Ramos (cell line): ENCODE measurements at regions not wholly inside any gene's neighbourhood (a gene's known extent, or its start where the extent isn't known, plus 50 kb on each side); places are given as distances from the start of the nearest gene placed in this dataset.
"Not testable (repeated sequence)": the region's sequence is repeated elsewhere in the genome, so short reads cannot be mapped to it uniquely, and the experiment has no call there.

Experiments used
- in situ Hi-C: fragments of 300-500 bp; cut with MboI; formaldehyde crosslinking; loops from one replicate; pipeline ENCODE4 v1.14.3; 2022; ENCODE audit warnings: low sequenced_read_pairs; ENCODE audit not compliant: unreplicated experiment

GRCh38 chr16:51286272-51286671 lies 135.2 kb upstream of the SALL1 start:
- in situ Hi-C loops, result no loop called here

DNA sequence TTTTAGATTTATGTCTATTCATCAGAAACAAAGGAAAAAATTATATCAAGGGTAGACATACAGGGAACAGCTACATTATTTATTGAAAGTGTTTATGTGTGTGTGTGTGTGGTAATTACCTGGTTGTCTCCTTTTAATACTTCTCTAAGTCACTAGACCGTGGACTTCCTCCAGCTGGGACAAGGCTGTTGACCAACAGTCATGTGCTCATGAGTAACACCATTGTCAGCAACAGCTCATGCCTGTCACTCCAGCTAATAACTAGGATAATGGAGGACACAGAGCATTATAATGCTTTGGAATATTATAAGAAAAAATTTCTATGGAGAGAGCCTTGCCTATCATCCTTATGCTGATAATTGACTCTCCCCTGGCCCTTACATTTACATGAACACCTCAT lies 125.3 kb upstream of the SALL1 start:
- in situ Hi-C loops, result no loop called here

DNA sequence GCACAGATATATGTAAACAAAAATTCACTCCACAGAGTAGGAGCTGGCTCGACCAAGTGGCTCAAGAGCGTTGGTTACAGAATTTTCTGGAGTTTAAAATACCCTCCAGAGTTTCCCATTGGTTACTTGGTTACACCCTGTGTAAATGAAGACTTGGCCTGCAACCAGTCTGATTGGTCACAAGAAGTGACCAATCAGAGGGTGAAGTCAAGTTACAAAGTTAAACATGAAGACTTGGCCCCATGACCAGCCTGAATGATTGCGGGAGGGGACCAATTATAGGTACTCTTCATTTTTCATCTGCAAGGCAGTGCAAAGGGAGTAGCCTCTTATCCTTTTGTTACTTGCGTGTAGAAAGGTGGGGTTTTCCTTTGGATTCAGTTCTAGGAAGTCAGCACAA lies 121.3 kb upstream of the SALL1 start:
- in situ Hi-C loops, result no loop called here

DNA sequence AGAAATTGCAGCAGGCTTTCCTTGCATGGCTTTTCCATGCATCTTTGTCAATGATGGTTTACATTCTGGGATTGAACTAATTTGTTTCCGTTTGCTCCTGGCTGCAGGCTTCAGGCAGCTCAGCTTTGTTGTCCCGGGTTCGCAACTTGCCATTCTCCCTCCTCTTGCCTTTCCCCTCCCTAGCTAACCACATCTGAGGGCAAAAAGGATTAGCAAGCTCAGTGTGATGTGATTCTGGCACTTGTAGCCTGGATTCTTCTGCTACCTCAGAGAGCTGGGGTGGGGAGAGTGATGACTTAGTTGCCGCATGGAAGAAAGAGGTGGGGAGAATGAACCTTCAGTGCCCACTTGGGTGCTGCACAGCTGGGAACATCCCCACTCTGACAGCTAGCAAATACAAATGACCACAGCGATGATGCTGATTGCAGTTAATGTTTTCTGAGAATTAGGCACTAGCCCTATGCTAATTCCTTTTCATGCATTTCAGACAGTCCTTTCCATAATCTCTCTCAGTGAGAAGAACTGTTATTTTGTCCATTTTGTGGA lies 120.2 kb upstream of the SALL1 start:
- in situ Hi-C loops, result no loop called here

DNA sequence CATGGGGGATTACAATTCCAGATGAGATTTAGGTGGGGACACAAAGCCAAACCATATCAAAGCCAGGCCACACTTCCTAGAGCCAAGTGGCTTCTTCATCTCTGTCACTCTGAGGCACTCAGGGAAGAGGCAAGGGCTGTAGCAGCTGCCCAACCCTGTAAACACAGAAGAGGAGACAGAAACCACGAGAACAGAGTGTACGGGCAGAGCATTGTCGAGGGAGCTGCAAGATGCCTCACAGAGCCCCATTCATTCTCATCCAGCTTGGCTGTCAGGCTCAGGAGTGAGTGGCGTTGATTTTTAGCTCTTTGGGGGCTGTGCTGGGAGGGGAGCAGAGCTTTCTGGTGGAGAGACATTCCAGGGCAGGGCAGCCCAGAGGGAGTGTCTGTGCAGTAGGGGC lies 117.2 kb upstream of the SALL1 start:
- in situ Hi-C loops, result no loop called here

DNA sequence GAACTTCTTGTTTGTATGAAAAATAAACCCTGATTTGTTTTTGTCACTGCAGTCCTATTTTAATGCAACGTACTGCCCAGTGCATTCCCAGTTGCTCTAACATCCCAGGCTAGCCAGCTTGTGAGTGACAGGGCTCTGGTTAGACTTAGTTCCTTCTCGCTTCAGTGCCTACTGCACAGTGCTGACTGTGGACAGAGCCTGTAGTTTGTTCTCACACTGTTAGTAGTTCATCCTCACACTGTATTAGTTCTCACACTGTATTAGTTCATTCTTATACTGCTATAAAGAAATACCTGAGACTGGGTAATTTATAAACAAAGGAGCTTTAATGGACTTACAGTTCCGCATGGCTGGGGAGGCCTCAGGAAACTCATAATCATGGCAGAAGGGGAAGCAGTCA lies 116.6 kb upstream of the SALL1 start:
- in situ Hi-C loops, result no loop called here

DNA sequence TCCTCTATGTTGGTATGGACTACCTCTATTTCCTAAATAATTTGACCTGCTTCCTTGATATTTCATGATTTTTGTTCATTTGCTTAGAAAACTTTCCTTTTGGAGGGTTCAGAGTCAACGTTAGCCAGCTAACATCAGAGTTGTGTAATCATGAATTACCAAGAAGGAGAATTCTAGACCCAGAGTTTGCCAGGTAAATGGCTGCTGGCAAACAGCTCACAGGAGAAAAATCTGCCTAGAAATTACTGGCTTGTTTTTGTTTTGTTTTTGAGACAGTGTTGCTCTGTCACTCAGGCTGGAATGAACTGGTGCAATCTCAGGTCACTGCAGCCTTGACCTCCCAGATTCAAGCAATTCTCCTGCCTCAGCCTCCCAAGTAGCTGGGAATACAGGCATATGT lies 111.4 kb upstream of the SALL1 start:
- in situ Hi-C loops, result no loop called here

- in situ Hi-C loops, result no loop called here
Measured at GRCh38 chr16:51261919-51262318, 110.8 kb upstream of the SALL1 start.

DNA sequence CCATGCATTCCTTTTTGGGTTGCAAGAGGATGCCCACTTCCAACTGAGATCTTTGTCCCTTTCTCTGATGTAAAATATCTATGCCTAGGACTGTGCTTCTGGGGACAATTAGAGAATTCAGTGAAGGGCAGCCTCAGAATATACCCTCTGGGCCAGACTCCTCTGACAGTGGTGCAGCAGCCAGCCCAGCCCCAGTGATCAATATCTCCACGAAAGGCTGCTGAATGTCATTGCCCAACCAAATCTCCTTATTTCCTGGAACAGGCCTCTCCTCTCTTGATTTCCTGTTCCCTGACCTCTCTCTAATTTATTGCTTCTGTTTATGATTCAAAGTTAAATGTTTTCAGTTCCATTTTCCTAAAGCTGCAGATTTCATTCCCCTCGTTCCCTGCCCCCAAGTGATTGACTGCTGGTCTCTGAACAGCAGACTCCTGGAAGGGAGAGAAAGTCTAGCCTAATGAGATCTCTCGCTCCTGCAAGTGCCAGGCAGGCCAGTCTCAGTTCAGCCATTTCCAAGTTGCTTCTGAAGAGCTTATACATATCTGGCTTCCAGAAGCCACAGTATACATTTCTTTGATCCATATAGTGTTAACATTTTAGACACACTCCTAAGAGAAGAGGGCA lies 104.4 kb upstream of the SALL1 start:
- in situ Hi-C loops, result no loop called here

- in situ Hi-C loops, result not testable (repeated sequence)
Measured at GRCh38 chr16:51254390-51254789, 103.3 kb upstream of the SALL1 start.

DNA sequence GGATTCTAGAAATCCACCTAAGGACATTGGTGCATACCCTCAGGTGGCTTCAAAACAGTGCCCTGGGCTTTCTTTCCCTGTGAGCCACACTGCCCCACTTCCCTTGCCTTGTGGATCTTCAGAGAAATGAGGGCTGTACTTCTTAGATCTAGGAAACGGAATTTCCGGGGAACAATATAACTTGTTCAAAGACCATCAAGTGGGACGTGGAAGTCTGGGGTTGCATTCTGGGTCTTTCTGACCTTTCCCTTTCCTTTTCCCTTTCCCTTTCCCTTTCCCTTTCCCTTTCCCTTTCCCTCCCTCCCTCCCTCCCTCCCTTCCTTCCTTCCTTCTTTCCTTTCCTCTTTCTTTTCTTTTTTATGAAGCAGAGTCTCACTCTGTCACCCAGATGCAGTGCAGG lies 97.1 kb upstream of the SALL1 start:
- in situ Hi-C loops, result no loop called here

- in situ Hi-C loops, result no loop called here
Measured at GRCh38 chr16:51245658-51245995, 94.6 kb upstream of the SALL1 start.

DNA sequence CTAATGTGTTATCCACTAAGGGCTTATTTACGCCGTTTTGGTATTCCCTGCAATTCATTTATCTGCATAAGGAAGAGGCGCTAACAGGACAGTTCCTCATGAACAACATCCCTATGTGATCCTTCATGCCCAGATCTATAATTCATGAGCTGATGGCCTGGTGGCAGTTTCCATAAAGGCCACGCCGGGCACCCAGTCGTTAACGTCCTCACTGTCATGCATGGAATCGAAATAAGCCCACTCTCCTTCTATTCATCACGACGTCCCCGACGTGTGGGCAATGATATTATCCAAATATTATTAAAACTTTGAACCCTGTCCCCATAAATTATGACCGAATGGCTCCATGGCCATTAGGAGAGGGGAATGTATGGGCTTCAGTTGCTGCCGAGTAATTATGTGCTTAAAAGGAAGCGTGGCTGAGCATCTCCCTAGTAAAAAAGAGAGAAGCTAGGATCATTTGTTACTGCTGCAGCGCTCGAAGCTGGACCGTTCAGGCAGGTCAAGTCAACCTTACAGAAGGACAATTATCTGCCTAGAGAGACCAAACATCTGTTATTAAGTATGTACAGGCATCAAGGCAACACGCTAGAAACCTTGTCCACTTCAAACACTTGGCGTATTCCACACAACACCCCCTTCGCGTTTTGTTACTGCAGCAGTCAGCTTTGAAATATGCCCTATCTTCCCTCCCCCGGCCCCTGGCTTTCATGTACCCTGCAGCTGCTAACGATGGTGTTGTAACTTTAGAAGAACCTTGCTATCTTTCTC lies 94.0 kb upstream of the SALL1 start:
- in situ Hi-C loops, result no loop called here

GRCh38 chr16:51243936-51244436 lies 92.9 kb upstream of the SALL1 start:
- in situ Hi-C loops, result no loop called here

DNA sequence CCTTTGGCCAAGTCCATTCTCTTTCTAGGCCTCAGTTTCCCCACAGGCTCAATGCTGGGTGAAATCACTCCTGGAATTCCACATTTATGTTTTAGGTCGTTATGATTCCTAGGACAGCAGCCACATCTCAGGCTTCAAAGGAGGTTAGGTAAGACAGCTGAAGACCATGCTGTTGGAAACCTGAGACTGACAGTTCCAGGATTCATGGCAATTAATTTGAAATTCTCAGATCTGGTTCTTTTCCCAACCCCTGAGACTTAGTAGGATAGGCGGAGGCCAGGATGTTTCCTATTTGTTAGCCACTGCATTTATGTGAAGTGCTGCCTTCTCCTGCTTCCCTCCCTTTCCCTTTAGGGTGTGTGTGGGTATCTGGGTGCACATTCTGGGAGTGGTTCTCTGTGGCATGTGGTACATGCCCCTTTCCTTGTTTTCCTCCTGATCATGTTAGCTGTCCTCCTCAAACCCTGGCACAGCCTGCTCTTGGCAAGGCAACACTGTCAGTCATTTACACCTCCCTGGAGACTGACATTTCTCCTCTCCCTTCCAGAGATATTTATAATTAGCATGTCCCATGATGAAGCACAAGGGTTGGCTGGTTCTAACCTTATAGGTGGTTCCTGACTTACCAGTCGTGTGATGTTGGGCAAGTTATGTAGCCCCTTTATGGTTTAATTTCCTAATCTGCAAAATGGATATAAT lies 91.4 kb upstream of the SALL1 start:
- in situ Hi-C loops, result no loop called here

DNA sequence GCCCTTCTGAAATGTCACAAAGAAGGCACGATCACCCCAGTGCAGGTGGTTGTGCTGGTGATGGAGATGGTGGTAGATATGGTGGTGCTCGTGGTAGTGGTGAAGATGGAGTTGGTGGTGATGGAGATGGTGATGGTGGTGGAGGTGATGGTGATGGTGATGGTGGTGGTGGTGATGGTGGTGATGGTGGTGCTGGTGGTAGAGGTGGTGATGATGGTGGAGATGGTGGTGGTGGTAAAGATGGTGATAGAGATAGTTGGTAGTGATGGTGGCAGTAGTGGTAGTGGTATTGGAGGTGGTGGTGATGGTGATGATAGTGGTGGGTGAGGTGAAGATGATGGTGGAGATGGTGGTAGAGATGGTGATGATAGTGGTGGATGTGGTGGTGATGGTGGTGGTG lies 88.1 kb upstream of the SALL1 start:
- in situ Hi-C loops, result no loop called here

DNA sequence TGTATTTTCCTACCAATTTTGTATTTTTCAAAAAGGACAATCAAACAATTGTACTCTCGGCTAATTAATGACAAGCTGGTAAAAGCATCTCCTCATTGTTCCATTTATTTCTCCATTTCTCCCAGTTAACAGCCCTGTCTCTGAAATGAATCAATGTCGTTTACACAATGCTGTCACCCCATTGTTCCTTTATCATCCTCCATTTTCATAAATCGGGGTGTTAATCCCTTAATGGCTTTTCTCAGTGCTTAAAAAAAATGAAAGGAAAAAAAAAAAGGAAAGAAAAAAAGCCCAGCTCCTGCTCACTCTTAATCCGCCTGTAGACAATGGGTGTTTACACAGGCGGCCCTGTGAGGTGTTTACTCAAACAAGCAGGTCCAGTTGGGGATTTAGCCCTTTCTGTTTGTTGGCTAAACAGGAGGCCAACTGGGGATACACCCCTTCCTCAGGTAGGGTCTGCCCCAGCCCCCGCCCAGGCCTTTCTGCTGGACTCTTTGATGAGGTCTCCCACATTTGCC lies 86.8 kb upstream of the SALL1 start:
- in situ Hi-C loops, result no loop called here

- in situ Hi-C loops, result no loop called here
Measured at GRCh38 chr16:51237207-51237606, 86.1 kb upstream of the SALL1 start.

- in situ Hi-C loops, result no loop called here
Measured at GRCh38 chr16:51236583-51236982, 85.5 kb upstream of the SALL1 start.

DNA sequence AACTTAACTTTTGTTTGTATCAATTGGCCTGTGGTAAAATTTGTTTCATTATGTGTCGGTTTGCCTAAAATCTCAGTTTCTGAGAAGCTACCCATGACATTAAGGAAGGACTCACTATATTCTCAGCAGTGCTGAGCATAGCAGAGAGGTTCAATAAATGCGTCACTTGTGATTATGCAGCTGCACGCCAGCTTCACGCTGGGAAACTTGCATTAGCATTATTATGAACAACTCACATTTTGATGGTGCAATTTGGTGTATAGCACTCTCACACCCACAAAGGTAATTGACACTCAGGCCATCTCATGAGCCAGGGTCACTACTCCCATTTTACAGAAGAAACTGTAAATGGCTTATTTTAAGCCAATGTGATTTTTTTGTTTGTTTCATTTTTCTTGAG lies 80.6 kb upstream of the SALL1 start:
- in situ Hi-C loops, result no loop called here

DNA sequence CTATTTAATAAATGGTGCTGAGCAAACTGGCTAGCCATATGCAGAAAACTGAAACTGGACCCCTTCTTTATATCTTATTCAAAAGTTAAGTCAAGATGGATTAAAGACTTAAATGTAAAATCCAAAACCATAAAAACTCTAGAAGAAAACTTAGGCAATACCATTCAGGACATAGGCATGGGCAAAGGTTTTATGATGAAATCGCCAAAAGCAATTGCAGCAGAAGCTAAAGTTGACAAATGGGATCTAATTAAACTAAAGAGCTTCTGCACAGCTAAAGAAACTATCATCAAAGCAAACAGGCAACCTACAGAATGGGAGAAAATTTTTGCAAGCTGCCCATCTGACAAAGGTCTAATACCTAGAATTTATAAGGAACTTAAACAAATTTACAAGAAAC lies 79.0 kb upstream of the SALL1 start:
- in situ Hi-C loops, result not testable (repeated sequence)
